GM20000 (cell line): ENCODE measurements at regions not wholly inside any gene's neighbourhood (a gene's known extent, or its start where the extent isn't known, plus 50 kb on each side); places are given as distances from the start of the nearest gene placed in this dataset.
"Not testable (repeated sequence)": the region's sequence is repeated elsewhere in the genome, so short reads cannot be mapped to it uniquely, and the experiment has no call there.

ENCODE experiments used
- DNase-seq: peaks from one replicate; pipeline ENCODE4 v3.0.0; 2012; ENCODE audit warnings: low spot score
- TF ChIP-seq, protein P1 (sequence below): IDR thresholded peaks from 2 replicates; pipeline ENCODE4 v1.5.1; 2012; ENCODE audit warnings: mild to moderate bottlenecking, control low read depth; ENCODE audit errors: extremely low read depth, missing control alignments

DNA sequence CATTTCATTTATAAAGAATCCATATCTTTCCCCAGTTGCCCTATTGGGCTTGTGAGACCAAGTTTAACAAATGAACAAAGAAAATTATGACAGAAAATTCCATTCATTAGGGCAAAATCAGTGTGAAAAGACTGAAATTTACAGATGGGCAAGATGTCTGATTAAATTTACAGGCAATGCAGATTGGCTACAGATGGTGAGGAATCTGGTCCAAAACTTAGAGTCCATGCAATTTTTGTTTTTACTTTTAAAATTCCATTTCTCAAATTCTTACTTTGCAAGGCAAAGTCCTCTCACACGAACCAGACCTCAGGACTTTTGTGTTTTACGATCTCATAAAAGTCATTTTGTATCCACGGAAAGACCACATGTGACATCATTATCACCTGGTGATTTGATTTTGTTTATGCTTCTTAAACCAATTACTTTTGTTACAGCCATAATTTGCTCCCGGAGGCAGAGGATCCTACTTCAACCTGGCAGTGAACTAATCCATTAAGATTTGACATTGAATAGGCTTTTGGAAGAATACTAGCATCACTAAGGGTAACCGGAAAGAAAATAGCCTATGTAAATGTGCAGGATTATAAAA lies 843.7 kb upstream of the CHORDC1 start:
- no peak for DNase-seq
- TF ChIP-seq, protein P1, sequence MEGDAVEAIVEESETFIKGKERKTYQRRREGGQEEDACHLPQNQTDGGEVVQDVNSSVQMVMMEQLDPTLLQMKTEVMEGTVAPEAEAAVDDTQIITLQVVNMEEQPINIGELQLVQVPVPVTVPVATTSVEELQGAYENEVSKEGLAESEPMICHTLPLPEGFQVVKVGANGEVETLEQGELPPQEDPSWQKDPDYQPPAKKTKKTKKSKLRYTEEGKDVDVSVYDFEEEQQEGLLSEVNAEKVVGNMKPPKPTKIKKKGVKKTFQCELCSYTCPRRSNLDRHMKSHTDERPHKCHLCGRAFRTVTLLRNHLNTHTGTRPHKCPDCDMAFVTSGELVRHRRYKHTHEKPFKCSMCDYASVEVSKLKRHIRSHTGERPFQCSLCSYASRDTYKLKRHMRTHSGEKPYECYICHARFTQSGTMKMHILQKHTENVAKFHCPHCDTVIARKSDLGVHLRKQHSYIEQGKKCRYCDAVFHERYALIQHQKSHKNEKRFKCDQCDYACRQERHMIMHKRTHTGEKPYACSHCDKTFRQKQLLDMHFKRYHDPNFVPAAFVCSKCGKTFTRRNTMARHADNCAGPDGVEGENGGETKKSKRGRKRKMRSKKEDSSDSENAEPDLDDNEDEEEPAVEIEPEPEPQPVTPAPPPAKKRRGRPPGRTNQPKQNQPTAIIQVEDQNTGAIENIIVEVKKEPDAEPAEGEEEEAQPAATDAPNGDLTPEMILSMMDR, result no peak

DNA sequence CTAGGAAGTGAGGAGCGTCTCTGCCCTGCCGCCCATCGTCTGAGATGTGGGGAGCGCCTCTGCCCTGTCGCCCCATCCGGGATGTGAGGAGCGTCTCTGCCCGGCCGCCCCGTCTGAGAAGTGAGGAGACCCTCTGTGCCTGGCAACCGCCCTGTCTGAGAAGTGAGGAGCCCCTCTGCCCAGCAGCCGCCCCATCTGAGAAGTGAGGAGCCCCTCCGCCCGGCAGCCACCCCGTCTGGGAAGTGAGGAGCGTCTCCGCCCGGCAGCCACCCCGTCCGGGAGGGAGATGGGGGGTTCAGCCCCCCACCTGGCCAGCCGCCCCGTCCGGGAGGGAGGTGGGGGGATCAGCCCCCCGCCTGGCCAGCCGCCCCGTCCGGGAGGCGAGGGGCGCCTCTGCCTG lies 840.5 kb upstream of the CHORDC1 start:
- DNase-seq, result not testable (repeated sequence)

GRCh38 chr11:91047882-91048281 lies 825.0 kb upstream of the CHORDC1 start:
- TF ChIP-seq, protein P1, result no peak
- DNase-seq, result no peak

- no peak for DNase-seq
These were observed 823.4 kb upstream of the CHORDC1 start for GRCh38 chr11:91046261-91046660.

GRCh38 chr11:91041626-91042025 lies 818.8 kb upstream of the CHORDC1 start:
- TF ChIP-seq, protein P1, result no peak
- DNase-seq, result no peak

More at GRCh38 chr11:91046261-91046660, 823.4 kb upstream of the CHORDC1 start:
- TF ChIP-seq, protein P1, result no peak

DNA sequence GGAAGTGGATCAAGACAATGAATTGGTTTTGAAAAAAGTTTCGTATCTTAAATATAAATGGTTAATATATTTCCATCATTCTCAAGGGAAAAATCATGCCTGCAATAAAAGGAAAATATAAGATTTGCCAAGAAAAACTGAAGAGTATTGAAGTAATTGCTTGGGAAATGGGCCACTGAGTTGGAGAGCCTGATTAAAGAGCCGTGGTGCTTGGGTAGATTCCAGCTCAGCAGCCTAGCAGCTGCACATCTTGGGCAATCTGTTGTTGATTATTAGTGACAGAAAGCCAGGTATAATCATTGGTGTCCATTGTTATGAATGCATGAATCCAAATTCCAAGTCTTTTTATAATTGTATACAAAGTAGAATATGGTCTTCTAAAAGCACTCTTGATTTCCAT lies 800.9 kb upstream of the CHORDC1 start:
- TF ChIP-seq, protein P1, result no peak

DNA sequence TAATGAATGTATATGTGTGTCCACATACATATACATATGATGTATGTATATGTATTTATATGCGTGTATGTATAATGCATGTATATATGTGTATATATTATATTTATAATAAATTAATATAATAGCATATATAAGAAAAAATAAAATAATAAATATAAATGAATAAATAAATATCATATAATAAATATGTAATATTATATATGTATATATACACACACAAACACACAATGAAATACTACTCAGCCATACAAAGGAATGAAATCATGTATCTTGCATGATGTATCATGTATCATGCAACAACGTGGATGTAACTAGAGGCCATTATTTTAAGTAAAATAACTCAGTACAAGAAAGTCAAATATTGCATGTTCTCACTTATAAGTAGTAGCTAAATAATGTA lies 788.7 kb upstream of the CHORDC1 start:
- TF ChIP-seq, protein P1, result no peak

More for the DNA sequence above, 800.9 kb upstream of the CHORDC1 start:
- no peak for DNase-seq

DNA sequence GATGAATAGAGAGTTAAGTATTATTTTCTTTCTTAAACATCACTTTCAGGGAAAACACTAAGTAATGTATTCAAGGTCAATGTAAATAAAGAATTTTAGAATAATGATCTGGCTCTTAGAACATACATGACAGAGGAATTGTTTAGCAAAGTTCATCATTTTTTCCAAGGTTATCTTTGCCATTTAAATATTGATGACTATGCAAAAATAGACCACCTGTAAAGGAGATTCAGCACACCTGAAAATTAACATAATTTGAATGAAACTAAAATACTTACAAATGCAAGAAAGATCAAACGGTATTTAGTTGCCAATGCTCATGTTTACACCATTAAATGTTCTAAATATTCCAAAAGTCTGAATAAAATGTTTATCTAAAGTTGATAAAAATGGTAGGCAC lies 782.6 kb upstream of the CHORDC1 start:
- TF ChIP-seq, protein P1, result no peak
- no peak for DNase-seq

More for the DNA sequence above, 788.7 kb upstream of the CHORDC1 start:
- no peak for DNase-seq
